ENCODE measurements at regions not wholly inside any gene's neighbourhood (a gene's known extent, or its start where the extent isn't known, plus 50 kb on each side); places are given as distances from the start of the nearest gene placed in this dataset.

DNA sequence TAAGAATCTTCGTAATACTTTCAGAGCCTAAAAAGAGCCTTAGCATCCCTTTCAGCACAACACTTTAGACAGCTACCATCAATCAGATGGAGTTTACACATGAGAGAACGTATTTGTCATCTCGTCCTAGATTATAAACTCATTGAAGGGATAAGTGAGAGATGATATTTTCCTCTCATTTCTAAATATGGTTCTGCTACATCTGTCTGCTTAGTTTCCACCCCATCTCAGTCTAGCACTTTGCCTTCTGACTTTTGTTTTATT, 208.4 kb upstream of the CD180 start (continued):
- TF ChIP-seq, protein P1, sequence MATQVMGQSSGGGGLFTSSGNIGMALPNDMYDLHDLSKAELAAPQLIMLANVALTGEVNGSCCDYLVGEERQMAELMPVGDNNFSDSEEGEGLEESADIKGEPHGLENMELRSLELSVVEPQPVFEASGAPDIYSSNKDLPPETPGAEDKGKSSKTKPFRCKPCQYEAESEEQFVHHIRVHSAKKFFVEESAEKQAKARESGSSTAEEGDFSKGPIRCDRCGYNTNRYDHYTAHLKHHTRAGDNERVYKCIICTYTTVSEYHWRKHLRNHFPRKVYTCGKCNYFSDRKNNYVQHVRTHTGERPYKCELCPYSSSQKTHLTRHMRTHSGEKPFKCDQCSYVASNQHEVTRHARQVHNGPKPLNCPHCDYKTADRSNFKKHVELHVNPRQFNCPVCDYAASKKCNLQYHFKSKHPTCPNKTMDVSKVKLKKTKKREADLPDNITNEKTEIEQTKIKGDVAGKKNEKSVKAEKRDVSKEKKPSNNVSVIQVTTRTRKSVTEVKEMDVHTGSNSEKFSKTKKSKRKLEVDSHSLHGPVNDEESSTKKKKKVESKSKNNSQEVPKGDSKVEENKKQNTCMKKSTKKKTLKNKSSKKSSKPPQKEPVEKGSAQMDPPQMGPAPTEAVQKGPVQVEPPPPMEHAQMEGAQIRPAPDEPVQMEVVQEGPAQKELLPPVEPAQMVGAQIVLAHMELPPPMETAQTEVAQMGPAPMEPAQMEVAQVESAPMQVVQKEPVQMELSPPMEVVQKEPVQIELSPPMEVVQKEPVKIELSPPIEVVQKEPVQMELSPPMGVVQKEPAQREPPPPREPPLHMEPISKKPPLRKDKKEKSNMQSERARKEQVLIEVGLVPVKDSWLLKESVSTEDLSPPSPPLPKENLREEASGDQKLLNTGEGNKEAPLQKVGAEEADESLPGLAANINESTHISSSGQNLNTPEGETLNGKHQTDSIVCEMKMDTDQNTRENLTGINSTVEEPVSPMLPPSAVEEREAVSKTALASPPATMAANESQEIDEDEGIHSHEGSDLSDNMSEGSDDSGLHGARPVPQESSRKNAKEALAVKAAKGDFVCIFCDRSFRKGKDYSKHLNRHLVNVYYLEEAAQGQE (IDR thresholded peaks at IDR 0.05; ENCODE audit: low read depth), result no peak
- TF ChIP-seq EGR1 (IDR thresholded peaks at IDR 0.05; ENCODE audit: low read depth) (no peak), FOSL1 (IDR thresholded peaks at IDR 0.05; ENCODE audit: low read depth) (no peak)

DNA sequence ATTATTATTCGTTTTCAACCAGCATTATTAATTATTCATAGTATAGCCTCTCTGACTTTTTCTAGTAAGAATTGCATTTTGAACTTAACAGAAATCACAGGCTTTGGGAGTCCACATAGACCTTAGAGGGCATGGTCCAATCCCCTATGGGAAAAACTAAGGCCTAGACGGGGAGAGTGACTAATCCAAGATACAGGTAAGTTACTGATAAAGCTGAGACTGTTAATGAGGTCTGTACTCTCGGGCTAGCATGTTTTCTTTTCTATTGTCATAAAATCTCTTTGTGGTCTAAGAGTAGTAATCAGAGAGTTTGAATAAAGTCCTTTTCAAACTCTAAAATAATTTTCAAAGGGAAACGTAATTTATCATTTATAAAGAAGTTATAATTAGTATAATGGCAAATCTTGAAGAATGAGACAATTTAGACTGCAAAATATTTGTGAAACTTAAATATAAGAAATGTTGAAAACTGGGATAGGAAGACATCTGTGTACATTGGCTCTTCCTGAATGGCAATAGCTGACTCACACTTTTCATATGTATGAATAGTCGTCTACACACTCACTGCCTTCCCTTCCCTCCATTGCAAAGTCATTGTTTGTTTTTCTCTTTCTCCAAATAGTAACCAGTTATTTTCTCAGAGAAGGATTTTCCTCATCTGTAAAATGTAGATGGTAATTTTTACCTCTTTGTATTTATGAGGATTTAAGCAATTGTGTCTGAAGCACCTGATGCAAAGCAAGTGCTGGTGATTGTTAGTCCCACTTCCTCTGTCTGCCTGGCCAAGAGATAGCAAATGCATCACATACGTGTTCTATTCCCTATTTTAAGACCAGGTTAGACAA, 207.9 kb upstream of the CD180 start:
- Histone ChIP-seq H3K79me2 (ENCODE audit: insufficient read depth, low read length) (no peaks in the 10 kb centered on the region), H3K36me3 (ENCODE audit: control insufficient read depth in 1 of 2, insufficient read depth in 2 of 2, low read length in 2 of 2) (no peaks in the 10 kb centered on the region), H3K9ac (ENCODE audit: low read length) (no peak overlapping the region), H3K27ac (ENCODE audit: low read depth, low read length) (no peak overlapping the region), H3K9me2 (ENCODE audit: insufficient read depth) (no peaks in the 10 kb centered on the region), H3K4me2 (ENCODE audit: low read length) (no peak overlapping the region), H2AFZ (ENCODE audit: low read depth, low read length, poor library complexity, severe bottlenecking) (no peak overlapping the region), H4K20me1 (ENCODE audit: insufficient read depth) (no peaks in the 10 kb centered on the region), H3K9me3 (ENCODE audit: control insufficient read depth in 1 of 2, insufficient read depth in 1 of 2, low read depth in 1 of 2, low read length in 2 of 2) (no peaks in the 10 kb centered on the region), H3K4me1 (ENCODE audit: control insufficient read depth in 1 of 2, insufficient read depth in 2 of 2, low read length in 2 of 2) (no peaks in the 10 kb centered on the region), H3K4me3 (replicated peaks in 1 of 2; ENCODE audit: low read depth in 1 of 2, low read length in 2 of 2) (no peak overlapping the region), H3K27me3 (ENCODE audit: insufficient read depth, low read length) (no peaks in the 10 kb centered on the region; the same call in 1 of the 2 replicates)
- ChIA-PET RAD21 (ENCODE audit: low non-redundant PET in 1 of 2, low total read pairs in 2 of 2, uncharacterized antibody in 2 of 2, unreplicated experiment in 2 of 2) (no interaction called here), CTCF (no interaction called here), POLR2A (no interaction called here)
- DNase-seq (ENCODE audit: low read depth, low spot score) (no peak), ATAC-seq (no peak)
- TF ChIP-seq ZFX (IDR thresholded peaks at IDR 0.05) (no peak), FOSL1 (IDR thresholded peaks at IDR 0.05; ENCODE audit: low read depth) (no peak), EGR1 (IDR thresholded peaks at IDR 0.05; ENCODE audit: low read depth) (no peak), YY1 (IDR thresholded peaks at IDR 0.05; ENCODE audit: extremely low read depth, insufficient replicate concordance, low read depth, low read length) (no peak), EZH2phosphoT487 (IDR thresholded peaks at IDR 0.05; ENCODE audit: borderline replicate concordance) (no peak), ZNF274 (IDR thresholded peaks at IDR 0.05; ENCODE audit: low read depth, low read length) (no peak), SRF (IDR thresholded peaks at IDR 0.05; ENCODE audit: low read depth) (no peak), CBX3 (IDR thresholded peaks at IDR 0.05; ENCODE audit: low read depth) (no peak)
- TF ChIP-seq, protein P2, sequence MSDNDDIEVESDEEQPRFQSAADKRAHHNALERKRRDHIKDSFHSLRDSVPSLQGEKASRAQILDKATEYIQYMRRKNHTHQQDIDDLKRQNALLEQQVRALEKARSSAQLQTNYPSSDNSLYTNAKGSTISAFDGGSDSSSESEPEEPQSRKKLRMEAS (IDR thresholded peaks at IDR 0.05), result no peak
- TF ChIP-seq, protein P3, sequence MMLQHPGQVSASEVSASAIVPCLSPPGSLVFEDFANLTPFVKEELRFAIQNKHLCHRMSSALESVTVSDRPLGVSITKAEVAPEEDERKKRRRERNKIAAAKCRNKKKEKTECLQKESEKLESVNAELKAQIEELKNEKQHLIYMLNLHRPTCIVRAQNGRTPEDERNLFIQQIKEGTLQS (IDR thresholded peaks at IDR 0.05), result no peak
- TF ChIP-seq, protein P4, sequence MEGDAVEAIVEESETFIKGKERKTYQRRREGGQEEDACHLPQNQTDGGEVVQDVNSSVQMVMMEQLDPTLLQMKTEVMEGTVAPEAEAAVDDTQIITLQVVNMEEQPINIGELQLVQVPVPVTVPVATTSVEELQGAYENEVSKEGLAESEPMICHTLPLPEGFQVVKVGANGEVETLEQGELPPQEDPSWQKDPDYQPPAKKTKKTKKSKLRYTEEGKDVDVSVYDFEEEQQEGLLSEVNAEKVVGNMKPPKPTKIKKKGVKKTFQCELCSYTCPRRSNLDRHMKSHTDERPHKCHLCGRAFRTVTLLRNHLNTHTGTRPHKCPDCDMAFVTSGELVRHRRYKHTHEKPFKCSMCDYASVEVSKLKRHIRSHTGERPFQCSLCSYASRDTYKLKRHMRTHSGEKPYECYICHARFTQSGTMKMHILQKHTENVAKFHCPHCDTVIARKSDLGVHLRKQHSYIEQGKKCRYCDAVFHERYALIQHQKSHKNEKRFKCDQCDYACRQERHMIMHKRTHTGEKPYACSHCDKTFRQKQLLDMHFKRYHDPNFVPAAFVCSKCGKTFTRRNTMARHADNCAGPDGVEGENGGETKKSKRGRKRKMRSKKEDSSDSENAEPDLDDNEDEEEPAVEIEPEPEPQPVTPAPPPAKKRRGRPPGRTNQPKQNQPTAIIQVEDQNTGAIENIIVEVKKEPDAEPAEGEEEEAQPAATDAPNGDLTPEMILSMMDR (IDR thresholded peaks at IDR 0.05 in 2 of 3, conservative IDR thresholded peaks at IDR 0.05 in 1 of 3; ENCODE audit: borderline replicate concordance in 1 of 3, insufficient read depth in 1 of 3, low read depth in 2 of 3, low read length in 2 of 3), result no peak
- TF ChIP-seq, protein P1 (IDR thresholded peaks at IDR 0.05; ENCODE audit: low read depth), result no peak
- intact Hi-C loops (cut with micrococcal nuclease), result no loop called here
- no TSS peak for BruUV-seq (replicated peaks)
